ENCODE measurements at regions not wholly inside any gene's neighbourhood (a gene's known extent, or its start where the extent isn't known, plus 50 kb on each side); places are given as distances from the start of the nearest gene placed in this dataset.

DNA sequence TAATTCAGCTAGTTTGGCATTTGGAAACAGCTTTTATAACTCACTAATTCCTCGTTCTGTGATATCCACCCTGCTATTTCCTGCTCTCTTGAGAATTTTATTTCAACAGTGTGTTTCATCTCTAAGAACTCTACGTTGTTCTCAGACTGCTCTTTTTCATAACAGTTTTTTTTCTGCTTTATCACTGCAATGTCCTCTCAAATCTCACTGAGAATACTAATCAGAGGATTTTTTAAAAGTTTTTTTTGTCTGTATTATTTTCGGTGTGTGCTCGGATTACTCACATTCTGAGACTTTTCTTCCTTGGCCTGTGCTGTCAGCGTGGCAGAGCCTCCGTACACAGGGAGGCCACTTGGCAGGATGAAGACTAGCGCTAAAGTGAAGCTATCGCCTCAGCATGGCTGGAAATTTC, 59.4 kb upstream of the NEO1 start:
- TF ChIP-seq, protein P1, sequence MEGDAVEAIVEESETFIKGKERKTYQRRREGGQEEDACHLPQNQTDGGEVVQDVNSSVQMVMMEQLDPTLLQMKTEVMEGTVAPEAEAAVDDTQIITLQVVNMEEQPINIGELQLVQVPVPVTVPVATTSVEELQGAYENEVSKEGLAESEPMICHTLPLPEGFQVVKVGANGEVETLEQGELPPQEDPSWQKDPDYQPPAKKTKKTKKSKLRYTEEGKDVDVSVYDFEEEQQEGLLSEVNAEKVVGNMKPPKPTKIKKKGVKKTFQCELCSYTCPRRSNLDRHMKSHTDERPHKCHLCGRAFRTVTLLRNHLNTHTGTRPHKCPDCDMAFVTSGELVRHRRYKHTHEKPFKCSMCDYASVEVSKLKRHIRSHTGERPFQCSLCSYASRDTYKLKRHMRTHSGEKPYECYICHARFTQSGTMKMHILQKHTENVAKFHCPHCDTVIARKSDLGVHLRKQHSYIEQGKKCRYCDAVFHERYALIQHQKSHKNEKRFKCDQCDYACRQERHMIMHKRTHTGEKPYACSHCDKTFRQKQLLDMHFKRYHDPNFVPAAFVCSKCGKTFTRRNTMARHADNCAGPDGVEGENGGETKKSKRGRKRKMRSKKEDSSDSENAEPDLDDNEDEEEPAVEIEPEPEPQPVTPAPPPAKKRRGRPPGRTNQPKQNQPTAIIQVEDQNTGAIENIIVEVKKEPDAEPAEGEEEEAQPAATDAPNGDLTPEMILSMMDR (IDR thresholded peaks at IDR 0.05; ENCODE audit: borderline replicate concordance, extremely low read depth, low read length, poor library complexity, severe bottlenecking) = no peak
- TF ChIP-seq EZH2 (IDR thresholded peaks at IDR 0.05; ENCODE audit: borderline replicate concordance, low read depth, low read length, severe bottlenecking) = no peak
